Lung (tissue), 11 donors: ENCODE measurements at regions not wholly inside any gene's neighbourhood (a gene's known extent, or its start where the extent isn't known, plus 50 kb on each side); places are given as distances from the start of the nearest gene placed in this dataset.

Experiments used
- ATAC-seq: fragments of 200-7000 bp; cut with Tn5 transposase; one replicate; pipeline ENCODE4 v1.9.1; 2020; ENCODE audit warnings: moderate number of reproducible peaks; ENCODE audit not compliant: insufficient read depth, low FRiP score
- DNase-seq, 3 donors: peaks; one replicate each; pipeline ENCODE4 v3.0.0-alpha.2; 2013 to 2017
- H3K27ac ChIP-seq, 2 donors: one replicate each; pipeline ENCODE4 v1.5.1; 2013; ENCODE audit warnings: mild to moderate bottlenecking in 2 of 2, moderate library complexity in 2 of 2, control low read depth in 1 of 2, inconsistent platforms in 1 of 2, low read depth in 1 of 2, low read length in 1 of 2
- H3K27me3 ChIP-seq, 3 donors: one replicate each; pipeline ENCODE4 v1.5.1; 2013; ENCODE audit warnings: low read length in 2 of 3; ENCODE audit not compliant: control insufficient read depth in 3 of 3, insufficient read depth in 3 of 3
- H3K36me3 ChIP-seq, 4 donors: one replicate each; pipeline ENCODE4 v1.5.1; 2013; ENCODE audit warnings: low read length in 4 of 4, mild to moderate bottlenecking in 1 of 4, moderate library complexity in 1 of 4; ENCODE audit not compliant: control insufficient read depth in 4 of 4, insufficient read depth in 4 of 4
- H3K4me1 ChIP-seq, 5 donors: one replicate each; pipeline ENCODE4 v1.5.1; 2013; ENCODE audit warnings: low read length in 5 of 5, mild to moderate bottlenecking in 2 of 5, moderate library complexity in 1 of 5; ENCODE audit not compliant: control insufficient read depth in 5 of 5, insufficient read depth in 5 of 5
- H3K4me3 ChIP-seq: one replicate; pipeline ENCODE4 v1.5.1; 2013; ENCODE audit warnings: mild to moderate bottlenecking, control low read depth, moderate library complexity
- H3K9ac ChIP-seq, 2 donors: one replicate each; pipeline ENCODE4 v1.5.1; 2013; ENCODE audit warnings: low read length in 2 of 2, control low read depth in 1 of 2; ENCODE audit not compliant: insufficient read depth in 1 of 2
- H3K9me3 ChIP-seq, 4 donors: one replicate each; pipeline ENCODE4 v1.5.1; 2013; ENCODE audit warnings: low read length in 3 of 4, mild to moderate bottlenecking in 1 of 4, moderate library complexity in 1 of 4; ENCODE audit not compliant: control insufficient read depth in 4 of 4, insufficient read depth in 3 of 4
- CTCF ChIP-seq: IDR thresholded peaks from 2 replicates; pipeline ENCODE4 v1.5.1; 2012; ENCODE audit warnings: mild to moderate bottlenecking; ENCODE audit errors: control extremely low read depth, extremely low read depth
- WGBS, 2 donors: extraction: QIAGEN DNeasy Blood & Tissue Kit; methylation state at CpG; one replicate each; pipeline ENCODE4 v1.1.7; 2013; 5-methylcytosine and 5-hydroxymethylcytosine counted together
- donor health status: control.
- donor health status: control.
- donor health status: Bipolar disorder and iron deficiency.
- donor health status: healthy.
- donor health status: DM: yes; HTN: yes; CAD: no.

- TF ChIP-seq CTCF = no peak
- Histone ChIP-seq H3K36me3 (no peaks in the 10 kb centered on the region), H3K9ac (no peak overlapping the region), H3K4me3 (no peak overlapping the region), H3K4me1 (peaks cover 0 to 3% (median 0%) of the 10 kb centered on the region in 5 donors), H3K27me3 (no peaks in the 10 kb centered on the region), H3K27ac (no peak overlapping the region), H3K9me3 (no peaks in the 10 kb centered on the region)
- ATAC-seq = no peak
- no peak for DNase-seq
- 67 to 85% methylated on average over 2 of the region's 2 CpGs for WGBS, 2 donors
Observed at GRCh38 chr4:176875446-176875930, 82.8 kb upstream of the VEGFC start.

DNA sequence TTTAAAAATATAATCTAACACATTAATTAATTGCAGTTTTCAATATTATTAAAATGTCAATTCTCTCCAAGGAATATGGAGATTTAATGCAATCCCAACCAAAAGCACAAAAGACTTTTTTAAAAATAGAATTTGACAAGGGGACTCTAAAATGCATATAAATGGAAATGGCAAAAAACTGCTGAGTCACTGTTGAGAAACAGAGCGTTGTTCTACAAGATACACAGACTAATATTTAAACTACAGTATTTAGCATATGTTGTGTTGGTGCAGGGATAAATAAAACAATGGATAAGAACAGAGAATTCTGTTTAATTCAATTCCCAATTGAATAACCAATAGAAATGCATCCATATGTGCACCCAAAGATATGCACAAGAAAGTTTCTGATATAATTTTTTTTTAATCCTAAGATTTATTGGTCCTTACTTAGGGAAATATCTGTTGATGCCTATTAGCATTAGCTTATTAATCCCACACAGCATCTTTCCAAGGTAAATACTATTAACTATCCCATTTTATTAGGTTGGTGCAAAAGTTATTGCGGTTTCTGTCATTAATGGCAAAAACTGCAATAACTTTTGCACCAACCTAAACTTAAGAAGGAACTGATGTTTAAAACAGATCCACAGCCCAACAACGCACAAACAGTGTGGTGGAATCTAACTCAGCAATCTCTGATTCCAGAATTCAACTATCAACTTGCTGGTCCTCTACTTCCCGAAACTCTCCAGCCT is 86.8 kb upstream of the VEGFC start:
- 74 to 77% methylated on average over 4 of the region's 4 CpGs for WGBS, 2 donors
- H3K27me3 ChIP-seq = no peaks in the 10 kb centered on the region
- no peak overlapping the region for H3K4me3 ChIP-seq
- H3K9ac ChIP-seq = no peak overlapping the region
- no peak overlapping the region for H3K27ac ChIP-seq
- H3K4me1 ChIP-seq = no peaks in the 10 kb centered on the region
- H3K36me3 ChIP-seq = no peaks in the 10 kb centered on the region
- DNase-seq (peak in 1 of 3 donors; percentile 36), ATAC-seq (no peak)
- no peak for TF ChIP-seq CTCF
- no peaks in the 10 kb centered on the region for H3K9me3 ChIP-seq

- ATAC-seq (no peak), DNase-seq (no peak)
- no peak for TF ChIP-seq CTCF
- H3K4me3 ChIP-seq = no peak overlapping the region
- H3K36me3 ChIP-seq = no peaks in the 10 kb centered on the region
- H3K27me3 ChIP-seq = no peaks in the 10 kb centered on the region
- H3K9ac ChIP-seq = no peak overlapping the region
- no peaks in the 10 kb centered on the region for H3K9me3 ChIP-seq
- 81% methylated on average over 2 of the region's 2 CpGs for WGBS, 2 donors
- no peak overlapping the region for H3K27ac ChIP-seq
- no peaks in the 10 kb centered on the region for H3K4me1 ChIP-seq
Observed at GRCh38 chr4:176882206-176882605, 89.5 kb upstream of the VEGFC start.
